Umbilical cord (tissue), 1 donor: ENCODE measurements at regions not wholly inside any gene's neighbourhood (a gene's known extent, or its start where the extent isn't known, plus 50 kb on each side); places are given as distances from the start of the nearest gene placed in this dataset.
A peak's percentile ranks its signal among the peaks of the same experiment; 100 is the strongest.

ENCODE experiments used
- DNase-seq: peaks from one replicate; pipeline ENCODE4 v3.0.0-alpha.2; 2015; ENCODE audit warnings: low spot score

GRCh38 chr9:103757062-103757461, 337.0 kb upstream of the SMC2 start:
- DNase-seq: no peak

GRCh38 chr9:103761466-103761865, 332.6 kb upstream of the SMC2 start:
- no peak for DNase-seq

- DNase-seq: no peak
These were observed 304.4 kb upstream of the SMC2 start for GRCh38 chr9:103789686-103790085.

- DNase-seq: no peak
These were observed 295.5 kb upstream of the SMC2 start for GRCh38 chr9:103798620-103799019.

- DNase-seq: peak; percentile 30
These were observed 294.1 kb upstream of the SMC2 start for GRCh38 chr9:103799959-103800358.

GRCh38 chr9:103802068-103802467, 292.0 kb upstream of the SMC2 start:
- DNase-seq: peak; percentile 8

- DNase-seq: no peak
These were observed 290.9 kb upstream of the SMC2 start for GRCh38 chr9:103803245-103803644.

- DNase-seq: peak; percentile 24
These were observed 289.9 kb upstream of the SMC2 start for GRCh38 chr9:103804077-103804735.

- no peak for DNase-seq
These were observed 284.4 kb upstream of the SMC2 start for GRCh38 chr9:103809745-103810144.

- no peak for DNase-seq
These were observed 282.6 kb upstream of the SMC2 start for GRCh38 chr9:103811462-103811861.

- DNase-seq: no peak
These were observed 278.0 kb upstream of the SMC2 start for GRCh38 chr9:103816146-103816545.

- DNase-seq: no peak
These were observed 274.2 kb upstream of the SMC2 start for GRCh38 chr9:103819936-103820335.

GRCh38 chr9:103821115-103821514, 273.0 kb upstream of the SMC2 start:
- DNase-seq: no peak

GRCh38 chr9:103837940-103838339, 256.2 kb upstream of the SMC2 start:
- DNase-seq: peak; percentile 8

- no peak for DNase-seq
These were observed 254.9 kb upstream of the SMC2 start for GRCh38 chr9:103839197-103839596.

GRCh38 chr9:103867886-103868285, 226.2 kb upstream of the SMC2 start:
- DNase-seq: no peak

GRCh38 chr9:103872811-103873210, 221.3 kb upstream of the SMC2 start:
- DNase-seq: no peak

GRCh38 chr9:103881419-103881818, 212.7 kb upstream of the SMC2 start:
- no peak for DNase-seq

GRCh38 chr9:103889989-103890388, 204.1 kb upstream of the SMC2 start:
- no peak for DNase-seq

- no peak for DNase-seq
These were observed 199.9 kb upstream of the SMC2 start for GRCh38 chr9:103894184-103894583.

- no peak for DNase-seq
These were observed 195.6 kb upstream of the SMC2 start for GRCh38 chr9:103898550-103898949.

- DNase-seq: peak; percentile 1
These were observed 194.2 kb upstream of the SMC2 start for GRCh38 chr9:103899866-103900265.

- no peak for DNase-seq
These were observed 193.6 kb upstream of the SMC2 start for GRCh38 chr9:103900466-103900865.

GRCh38 chr9:103902263-103902662, 191.8 kb upstream of the SMC2 start:
- DNase-seq: no peak
